OCI-LY7 (cell line): ENCODE measurements at regions not wholly inside any gene's neighbourhood (a gene's known extent, or its start where the extent isn't known, plus 50 kb on each side); places are given as distances from the start of the nearest gene placed in this dataset.

ENCODE experiments used
- BruUV-seq: library from RNA; stranded (reverse); fragments of 400-500 nt; replicated peaks from 2 replicates; lab custom pipeline; 2021; lab: Mats Ljungman, UMichigan
- CTCF ChIA-PET: fragments of 300-600 bp; sonication (Branson Sonifier 250); formaldehyde crosslinking; loops from one replicate; lab custom pipeline; 2022; ENCODE audit warnings: antibody characterized with exemption; ENCODE audit not compliant: unreplicated experiment; lab: Charles Lee
- POLR2A ChIA-PET: fragments of 300-600 bp; sonication (Branson Sonifier 250); formaldehyde crosslinking; loops from one replicate; lab custom pipeline; 2022; ENCODE audit warnings: antibody characterized with exemption; lab: Charles Lee
- DNase-seq: peaks from one replicate; pipeline ENCODE4 v3.0.0-alpha.2; 2015; ENCODE audit warnings: low spot score
- H2AFZ ChIP-seq: fragments of 200-600 bp; sonication (generic), shearing (Covaris generic); 2 replicates; pipeline ENCODE4 v1.6.1; 2014; ENCODE audit warnings: mild to moderate bottlenecking, antibody characterized with exemption, low read length, moderate library complexity
- H3K27ac ChIP-seq: fragments of 200-600 bp; sonication (generic); 2 replicates; pipeline ENCODE4 v1.5.1; 2014; ENCODE audit warnings: mixed run types, low read depth, mild to moderate bottlenecking, moderate library complexity, low read length, inconsistent platforms; ENCODE audit not compliant: poor library complexity, severe bottlenecking
- H3K36me3 ChIP-seq: fragments of 200-600 bp; sonication (generic); 2 replicates; pipeline ENCODE4 v1.6.1; 2014; ENCODE audit warnings: mild to moderate bottlenecking, antibody characterized with exemption, low read length, moderate library complexity, mixed read lengths; ENCODE audit not compliant: insufficient read depth
- H3K4me1 ChIP-seq: fragments of 200-600 bp; sonication (generic); 2 replicates; pipeline ENCODE4 v1.5.1; 2014; ENCODE audit warnings: mild to moderate bottlenecking, low read length; ENCODE audit not compliant: insufficient read depth, poor library complexity, severe bottlenecking
- H3K4me2 ChIP-seq: fragments of 200-600 bp; sonication (generic); 2 replicates; pipeline ENCODE4 v1.6.1; 2014; ENCODE audit warnings: mild to moderate bottlenecking, low read length
- H3K4me3 ChIP-seq: fragments of 200-600 bp; sonication (generic); 2 replicates; pipeline ENCODE4 v1.5.1; 2014; ENCODE audit warnings: mild to moderate bottlenecking, low read depth, low read length; ENCODE audit not compliant: poor library complexity, severe bottlenecking
- H3K79me2 ChIP-seq: fragments of 200-600 bp; sonication (generic); 2 replicates; pipeline ENCODE4 v1.6.1; 2016; ENCODE audit warnings: low read depth, mild to moderate bottlenecking, low read length, moderate library complexity, mixed read lengths; ENCODE audit not compliant: insufficient read depth
- H3K9me2 ChIP-seq: fragments of 200-600 bp; sonication (generic); 2 replicates; pipeline ENCODE4 v1.6.1; 2016; ENCODE audit warnings: mild to moderate bottlenecking, low read length, mixed read lengths; ENCODE audit not compliant: insufficient read depth
- H3K9me3 ChIP-seq: fragments of 200-600 bp; sonication (generic); 2 replicates; pipeline ENCODE4 v1.6.1; 2014; ENCODE audit warnings: mild to moderate bottlenecking, mixed run types, low read length, mixed read lengths
- H4K20me1 ChIP-seq: fragments of 200-600 bp; sonication (generic); 2 replicates; pipeline ENCODE4 v1.6.1; 2014; ENCODE audit warnings: mild to moderate bottlenecking, antibody characterized with exemption, low read length, moderate library complexity, mixed read lengths; ENCODE audit not compliant: insufficient read depth
- CTCF ChIP-seq: fragments of 200-600 bp; sonication (generic); conservative IDR thresholded peaks from 2 replicates; pipeline ENCODE4 v1.5.1; 2014; ENCODE audit warnings: mild to moderate bottlenecking, antibody characterized with exemption, low read length, moderate library complexity, mixed read lengths
- EZH2phosphoT487 ChIP-seq: fragments of 200-600 bp; sonication (generic); IDR thresholded peaks from 2 replicates; pipeline ENCODE4 v1.6.1; 2018; ENCODE audit warnings: low read depth, borderline replicate concordance, mild to moderate bottlenecking, mixed run types, antibody characterized with exemption, low read length, moderate library complexity, mixed read lengths
- intact Hi-C: fragments of 100-400 bp; cut with micrococcal nuclease; formaldehyde crosslinking; loops from one replicate; pipeline ENCODE4 v1.10.0; 2022; ENCODE audit not compliant: unreplicated experiment

GRCh38 chr13:78160793-78161192 is 242.2 kb upstream of the EDNRB start:
- ChIA-PET CTCF (no interaction called here), POLR2A (no interaction called here)
- Histone ChIP-seq H4K20me1 (no peaks in the 10 kb centered on the region), H3K4me2 (no peak overlapping the region), H2AFZ (no peak overlapping the region), H3K9me2 (no peaks in the 10 kb centered on the region), H3K79me2 (no peaks in the 10 kb centered on the region), H3K36me3 (no peaks in the 10 kb centered on the region), H3K4me3 (no peak overlapping the region), H3K4me1 (no peaks in the 10 kb centered on the region), H3K9me3 (no peaks in the 10 kb centered on the region), H3K27ac (no peak overlapping the region)
- no peak for TF ChIP-seq EZH2phosphoT487
- no peak for TF ChIP-seq CTCF
- intact Hi-C loops: no loop called here
- no TSS peak for BruUV-seq
- DNase-seq: no peak

GRCh38 chr13:78152415-78152814 is 233.8 kb upstream of the EDNRB start:
- Histone ChIP-seq H2AFZ (no peak overlapping the region), H4K20me1 (no peaks in the 10 kb centered on the region), H3K79me2 (no peaks in the 10 kb centered on the region), H3K4me2 (no peak overlapping the region), H3K9me2 (no peaks in the 10 kb centered on the region), H3K9me3 (no peaks in the 10 kb centered on the region), H3K4me3 (no peak overlapping the region), H3K4me1 (no peaks in the 10 kb centered on the region), H3K27ac (no peak overlapping the region), H3K36me3 (no peaks in the 10 kb centered on the region)
- POLR2A ChIA-PET: no interaction called here
- TF ChIP-seq CTCF (no peak), EZH2phosphoT487 (no peak)
- intact Hi-C loops: no loop called here
- DNase-seq: no peak
- no TSS peak for BruUV-seq
- CTCF ChIA-PET: no interaction called here

GRCh38 chr13:78147905-78148304 is 229.3 kb upstream of the EDNRB start:
- POLR2A ChIA-PET: interaction anchor here (0.7 to 1.0 kb wide), 2 partner anchors 12 to 25 kb away, joined by 3 to 4 read pairs; no protein-coding TSS in a partner anchor
- H2AFZ ChIP-seq: no peak overlapping the region

More at GRCh38 chr13:78147905-78148304, 229.3 kb upstream of the EDNRB start:
- Histone ChIP-seq H3K9me2 (no peaks in the 10 kb centered on the region), H3K79me2 (no peaks in the 10 kb centered on the region), H3K27ac (no peak overlapping the region), H3K4me1 (no peaks in the 10 kb centered on the region), H3K9me3 (no peaks in the 10 kb centered on the region), H4K20me1 (no peaks in the 10 kb centered on the region), H3K4me3 (no peak overlapping the region), H3K4me2 (no peak overlapping the region), H3K36me3 (no peaks in the 10 kb centered on the region)
- TF ChIP-seq EZH2phosphoT487: no peak
- no peak for TF ChIP-seq CTCF
- intact Hi-C loops: no loop called here
- DNase-seq: no peak
- CTCF ChIA-PET: no interaction called here
- BruUV-seq: no TSS peak
